Right ventricle myocardium inferior (tissue), 1 donor: ENCODE measurements at regions not wholly inside any gene's neighbourhood (a gene's known extent, or its start where the extent isn't known, plus 50 kb on each side); places are given as distances from the start of the nearest gene placed in this dataset.

ENCODE experiments used
- ATAC-seq: fragments of 200-7000 bp; cut with Tn5 transposase; one replicate; pipeline ENCODE4 v1.9.1; 2020; ENCODE audit warnings: mild to moderate bottlenecking, moderate library complexity
- DNase-seq: peaks from one replicate; pipeline ENCODE4 v3.0.0; 2021; ENCODE audit errors: missing footprints
- intact Hi-C: fragments of 100-400 bp; cut with DNase I; formaldehyde crosslinking; loops from one replicate; pipeline ENCODE4 v1.11.0; 2022
- donor health status: DM: no; HTN: yes; CAD: no; lungs with severe emphysema.

DNA sequence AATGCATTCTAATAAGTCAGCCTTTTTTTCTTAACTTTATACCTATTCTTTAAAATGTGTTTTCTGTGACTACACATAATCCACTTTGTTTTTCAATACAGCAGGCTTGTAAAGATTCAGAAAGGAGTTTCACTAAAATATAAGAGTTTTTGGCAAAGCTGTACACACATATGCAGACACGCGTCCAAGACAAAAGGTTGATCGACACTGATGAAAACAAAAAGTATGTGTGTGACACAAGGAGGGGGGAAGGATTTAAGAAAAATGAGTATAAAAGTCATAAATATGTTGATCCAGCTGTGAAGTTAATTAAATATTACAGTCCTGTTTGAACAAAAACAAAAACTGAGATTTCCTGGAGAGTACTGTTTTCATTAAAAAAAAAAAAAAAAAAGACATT is 294.5 kb upstream of the RARB start:
- ATAC-seq (no peak), DNase-seq (no peak)
- intact Hi-C loops: no loop called here

DNA sequence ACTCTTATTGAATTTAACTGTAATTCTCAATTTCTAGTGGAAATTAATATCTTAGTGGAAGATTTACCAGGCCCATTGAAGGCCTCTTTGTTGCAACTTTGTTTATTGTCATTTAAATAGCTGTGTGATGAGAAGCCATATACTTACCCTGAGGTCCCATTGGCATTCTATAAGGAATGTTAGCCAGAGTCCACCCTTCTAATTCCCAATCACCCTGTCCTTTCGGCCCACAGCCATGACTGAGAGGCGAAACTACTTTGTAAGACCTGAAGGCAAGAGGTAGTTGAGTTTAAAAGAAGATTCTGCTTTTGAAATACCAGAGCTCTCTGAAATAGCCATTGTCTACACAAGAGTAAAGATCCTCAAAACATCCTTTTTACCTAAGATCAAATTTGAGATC is 290.5 kb upstream of the RARB start:
- intact Hi-C loops: no loop called here
- DNase-seq: no peak
- no peak for ATAC-seq

- DNase-seq (no peak), ATAC-seq (no peak)
- intact Hi-C loops: no loop called here
Measured at GRCh38 chr3:25139267-25139666, 288.8 kb upstream of the RARB start.

GRCh38 chr3:25142609-25143355 is 285.3 kb upstream of the RARB start:
- ATAC-seq: no peak
- intact Hi-C loops: no loop called here
- DNase-seq: no peak

- intact Hi-C loops: no loop called here
Measured at GRCh38 chr3:25143356-25144025, 284.6 kb upstream of the RARB start.

DNA sequence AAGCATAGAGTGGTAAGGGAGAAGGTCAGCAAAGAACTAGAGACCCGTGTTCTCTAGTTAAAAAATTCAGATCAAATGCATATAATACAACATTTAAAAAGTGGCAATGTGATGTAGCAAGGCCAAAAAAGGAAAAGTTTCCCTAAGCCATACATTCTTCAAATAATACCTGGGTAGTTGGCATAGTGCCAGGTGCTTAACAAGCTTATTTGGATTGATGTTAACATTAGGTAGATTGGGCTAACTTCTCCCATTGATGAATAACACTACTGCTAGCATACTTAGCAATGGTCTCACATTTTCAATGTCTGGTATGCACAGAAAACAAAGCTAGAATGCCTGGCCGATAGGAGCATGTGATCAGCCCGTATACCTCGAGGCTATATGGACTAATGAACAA is 283.6 kb upstream of the RARB start:
- no peak for ATAC-seq
- DNase-seq: no peak
- intact Hi-C loops: no loop called here

More at GRCh38 chr3:25143356-25144025, 284.6 kb upstream of the RARB start:
- ATAC-seq: no peak
- no peak for DNase-seq

- no peak for ATAC-seq
- intact Hi-C loops: no loop called here
- no peak for DNase-seq
Measured at GRCh38 chr3:25145176-25145575, 282.9 kb upstream of the RARB start.

GRCh38 chr3:25150199-25150598 is 277.9 kb upstream of the RARB start:
- no peak for ATAC-seq
- no peak for DNase-seq
- intact Hi-C loops: loop anchor here (10.0 kb wide), 2 partner anchors 105 to 275 kb away; partner anchors contain the start of gene RARB

- intact Hi-C loops: loop anchor here (10.0 kb wide), 2 partner anchors 107 to 273 kb away; partner anchors contain the start of gene RARB
- DNase-seq: no peak
- ATAC-seq: no peak
Measured at GRCh38 chr3:25151281-25151902, 276.7 kb upstream of the RARB start.

GRCh38 chr3:25151903-25152295 is 276.2 kb upstream of the RARB start:
- ATAC-seq: no peak
- DNase-seq: no peak
- intact Hi-C loops: loop anchor here (10.0 kb wide), 2 partner anchors 107 to 273 kb away; partner anchors contain the start of gene RARB

DNA sequence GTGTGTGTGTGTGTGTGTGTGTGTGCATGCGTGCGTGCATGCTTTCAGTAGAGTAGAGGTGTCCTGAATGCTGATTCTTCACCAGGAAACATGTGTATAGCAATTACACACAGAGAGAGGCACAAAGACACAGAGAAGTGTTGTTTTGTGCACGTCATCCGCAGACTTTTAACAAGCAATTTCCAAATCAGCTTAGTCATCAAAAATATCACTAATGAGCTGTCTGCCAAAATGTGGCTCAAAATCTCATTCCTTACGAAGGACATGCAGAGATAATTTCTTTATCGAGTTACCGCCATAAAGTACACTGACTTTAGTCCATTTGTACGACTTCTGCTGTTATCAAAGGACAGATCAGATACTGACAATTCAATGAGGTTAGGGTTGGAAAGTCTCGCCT is 274.9 kb upstream of the RARB start:
- intact Hi-C loops: loop anchor here (10.0 kb wide), 2 partner anchors 108 to 272 kb away; partner anchors contain the start of gene RARB

GRCh38 chr3:25153561-25153960 is 274.5 kb upstream of the RARB start:
- intact Hi-C loops: loop anchor here (10.0 kb wide), 2 partner anchors 109 to 271 kb away; partner anchors contain the start of gene RARB
- DNase-seq (no peak), ATAC-seq (no peak)

More for the DNA sequence above, 274.9 kb upstream of the RARB start:
- DNase-seq (no peak), ATAC-seq (no peak)

- ATAC-seq (no peak), DNase-seq (no peak)
- intact Hi-C loops: loop anchor here (5.0 to 10.0 kb wide), 3 partner anchors 59 to 269 kb away; partner anchors contain the start of gene RARB
Measured at GRCh38 chr3:25155652-25156471, 272.2 kb upstream of the RARB start.

- intact Hi-C loops: loop anchor here (5.0 to 10.0 kb wide), 3 partner anchors 59 to 268 kb away; partner anchors contain the start of gene RARB
- ATAC-seq: peak; percentile 78
- no peak for DNase-seq
Measured at GRCh38 chr3:25156626-25157025, 271.4 kb upstream of the RARB start.

- DNase-seq (no peak), ATAC-seq (no peak)
- intact Hi-C loops: no loop called here
Measured at GRCh38 chr3:25165306-25165705, 262.8 kb upstream of the RARB start.

GRCh38 chr3:25166016-25166415 is 262.0 kb upstream of the RARB start:
- no peak for ATAC-seq
- intact Hi-C loops: no loop called here
- no peak for DNase-seq

GRCh38 chr3:25169151-25169550 is 258.9 kb upstream of the RARB start:
- intact Hi-C loops: no loop called here
- no peak for ATAC-seq
- DNase-seq: no peak

DNA sequence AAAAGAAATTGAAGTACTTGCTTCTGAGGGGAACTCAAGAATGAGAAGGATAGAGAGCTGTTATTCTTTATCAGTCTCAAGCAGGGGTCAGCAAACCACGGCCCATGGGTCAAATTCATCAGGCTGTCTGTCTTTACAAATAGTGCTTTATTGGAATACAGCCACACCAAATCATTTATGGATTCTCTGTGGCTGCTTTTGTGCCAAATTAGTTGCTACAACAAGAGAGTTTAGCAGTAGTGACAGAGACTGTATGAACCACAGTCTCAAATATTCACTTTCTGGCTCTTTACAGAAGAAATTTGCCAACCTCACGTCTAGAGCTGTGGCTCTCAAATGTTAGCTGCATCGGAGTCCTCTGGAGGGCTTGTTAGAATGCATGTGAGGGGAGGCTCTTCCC is 258.0 kb upstream of the RARB start:
- intact Hi-C loops: loop anchor here (10.0 kb wide), 1 partner anchor 425 kb away; no protein-coding TSS in a partner anchor
- ATAC-seq: no peak
- no peak for DNase-seq
